NCI-H1417 treated with DMSO at 0.1 percent for 48 hours (cell line): ENCODE measurements at regions not wholly inside any gene's neighbourhood (a gene's known extent, or its start where the extent isn't known, plus 50 kb on each side); places are given as distances from the start of the nearest gene placed in this dataset.

Experiments used
- DNase-seq: peaks from one replicate; lab custom pipeline; 2025; lab: John Stamatoyannopoulos, UW

DNA sequence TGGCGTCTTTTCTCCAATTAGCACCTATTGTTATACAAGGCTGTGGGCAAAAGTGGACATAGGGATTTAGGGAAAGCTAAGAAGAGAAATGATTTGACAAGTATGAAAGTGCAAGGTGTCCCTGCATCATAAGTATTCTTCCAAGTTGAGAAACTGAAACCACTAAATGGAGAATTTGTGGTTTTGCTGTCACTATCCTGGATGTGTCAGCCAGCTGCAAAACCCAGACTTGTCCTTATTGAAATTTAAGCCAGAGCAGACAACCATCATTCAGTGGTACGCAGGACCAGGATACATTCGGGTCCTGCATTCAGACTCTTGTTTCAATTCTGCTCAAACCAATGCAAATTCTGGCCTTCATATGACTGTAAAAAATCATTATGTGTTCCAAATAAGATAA is 384.8 kb upstream of the TGFBR2 start:
- no peak for DNase-seq

DNA sequence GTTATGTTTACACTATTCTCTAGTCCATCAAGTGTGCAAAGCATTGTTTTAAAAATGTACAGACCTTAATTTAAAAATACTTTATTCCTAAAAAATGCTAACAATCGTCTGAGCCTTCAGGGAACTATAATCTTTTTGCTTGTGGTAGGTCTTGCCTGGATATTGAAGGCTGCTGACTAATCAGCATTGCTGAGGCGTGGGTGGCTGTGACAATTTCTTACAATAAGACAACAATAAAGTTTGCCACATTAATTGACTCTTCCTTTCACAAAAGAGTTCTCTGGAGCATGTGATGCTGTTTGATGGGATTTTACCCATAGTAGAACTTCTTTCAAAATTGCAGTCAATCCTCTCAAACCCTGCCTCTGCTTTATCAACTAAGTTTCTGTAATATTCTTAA is 384.0 kb upstream of the TGFBR2 start:
- DNase-seq: no peak

DNA sequence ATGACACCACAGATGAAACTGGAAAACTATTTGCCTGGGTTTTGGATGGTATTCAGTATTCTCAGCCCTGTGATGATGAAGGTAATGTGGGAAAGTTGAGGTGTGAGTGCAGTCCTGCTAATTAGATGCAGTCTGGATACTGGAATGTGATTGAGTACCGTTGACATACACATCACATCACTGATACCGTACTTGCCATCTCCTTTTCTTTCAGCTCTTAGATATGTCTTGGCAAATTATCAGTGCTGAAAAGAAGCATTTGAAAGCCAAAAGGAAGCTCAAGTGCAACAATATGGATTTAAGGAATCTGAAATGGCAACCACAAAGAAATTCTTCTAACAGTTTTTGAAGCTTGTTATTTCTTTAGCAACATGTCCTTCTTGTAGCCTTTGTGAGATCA is 381.4 kb upstream of the TGFBR2 start:
- no peak for DNase-seq

DNA sequence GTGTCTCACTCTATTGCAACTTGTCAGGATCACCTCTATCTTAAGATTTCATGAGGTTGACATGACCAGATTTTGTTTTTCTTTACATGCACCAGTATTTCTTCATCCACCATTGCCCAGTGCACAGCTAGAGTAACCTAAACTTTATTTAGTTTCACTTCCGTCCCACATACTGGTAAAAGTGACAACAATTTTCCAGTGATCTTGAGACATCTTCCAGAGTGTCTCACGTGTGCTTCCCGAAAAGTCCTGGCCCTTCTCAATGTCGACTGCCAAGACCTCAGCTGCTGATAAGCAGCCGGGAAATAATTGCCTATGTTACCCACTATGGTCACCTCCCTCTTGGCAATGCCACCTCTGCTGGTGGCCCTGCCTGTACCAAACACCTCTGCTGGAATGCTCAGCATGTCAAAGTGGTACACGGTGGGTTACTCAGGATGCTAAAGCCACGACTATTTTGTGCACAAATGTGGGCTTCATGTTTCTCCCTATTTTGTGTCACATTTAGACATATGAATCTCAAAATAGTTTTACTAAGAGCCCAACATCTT is 379.7 kb upstream of the TGFBR2 start:
- no peak for DNase-seq

DNA sequence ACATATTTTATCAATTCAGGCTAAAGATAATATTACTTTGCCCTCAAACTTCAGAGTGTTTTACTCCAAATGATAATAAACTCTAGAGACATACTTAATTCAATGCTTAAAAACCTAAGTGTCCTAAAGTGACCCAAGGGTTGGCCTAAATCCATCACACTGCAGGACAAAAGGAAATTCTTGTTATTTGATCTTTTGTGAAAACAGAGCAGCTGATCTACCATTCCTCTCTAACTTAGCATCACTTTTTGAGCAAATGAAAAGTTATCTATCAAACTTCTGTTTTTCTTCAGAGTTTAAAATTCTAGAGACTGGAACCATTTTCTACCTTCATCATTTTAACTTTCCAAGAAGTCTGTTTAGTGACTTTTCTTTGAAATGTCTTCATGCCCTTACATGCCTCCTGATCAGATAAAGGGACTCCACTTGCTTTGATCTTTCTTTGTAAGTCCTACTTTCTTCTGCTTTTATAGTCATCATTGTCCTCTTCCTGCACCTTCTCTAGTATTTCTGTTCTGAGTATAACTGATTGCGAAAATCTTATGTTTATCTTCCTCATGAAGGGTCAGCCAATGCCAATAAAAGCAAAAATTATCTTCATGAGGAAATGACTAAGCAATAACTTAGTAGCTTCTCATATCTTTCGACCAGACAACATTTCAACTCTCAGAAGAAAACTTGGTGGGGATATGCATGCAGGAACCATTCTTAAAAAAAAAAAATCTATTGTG is 378.7 kb upstream of the TGFBR2 start:
- DNase-seq: no peak

DNA sequence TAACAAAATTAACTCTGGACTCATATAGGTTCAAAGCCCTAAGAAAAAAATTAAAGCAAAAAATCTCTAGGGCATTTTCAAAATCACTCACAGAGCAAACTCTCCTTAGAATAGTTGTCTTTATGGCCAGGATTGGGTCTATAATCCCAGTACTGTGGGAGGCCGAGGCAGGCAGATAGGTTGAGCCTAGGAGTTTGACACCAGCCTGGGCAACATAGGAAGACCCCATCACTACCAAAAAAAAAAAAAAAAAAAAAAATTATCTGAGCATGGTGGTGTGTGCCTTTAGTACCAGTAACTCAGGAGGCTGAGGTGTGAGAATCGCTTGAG is 378.1 kb upstream of the TGFBR2 start:
- no peak for DNase-seq

GRCh38 chr3:30231277-30232141 is 374.9 kb upstream of the TGFBR2 start:
- no peak for DNase-seq

DNA sequence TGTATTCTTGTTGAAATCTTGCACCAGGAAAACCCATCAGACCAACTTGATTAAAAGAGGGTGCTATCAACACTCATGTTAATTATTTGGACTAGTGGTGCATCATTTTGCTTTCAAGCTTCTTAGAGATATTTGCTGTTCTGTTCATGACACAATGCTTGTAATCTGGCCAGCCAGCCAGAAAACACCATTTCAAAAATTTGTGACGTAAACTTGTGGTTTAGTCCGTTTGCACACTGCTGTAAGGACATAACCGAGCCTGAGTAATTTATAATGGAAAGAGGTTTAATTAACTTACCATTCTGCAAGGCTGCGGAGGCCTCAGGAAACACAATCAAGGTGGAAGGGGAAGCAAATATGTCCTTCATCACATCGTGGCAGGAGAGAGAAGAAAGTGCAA is 374.3 kb upstream of the TGFBR2 start:
- DNase-seq: no peak

GRCh38 chr3:30233913-30234646 is 372.3 kb upstream of the TGFBR2 start:
- DNase-seq: no peak

GRCh38 chr3:30236011-30236410 is 370.4 kb upstream of the TGFBR2 start:
- DNase-seq: no peak

DNA sequence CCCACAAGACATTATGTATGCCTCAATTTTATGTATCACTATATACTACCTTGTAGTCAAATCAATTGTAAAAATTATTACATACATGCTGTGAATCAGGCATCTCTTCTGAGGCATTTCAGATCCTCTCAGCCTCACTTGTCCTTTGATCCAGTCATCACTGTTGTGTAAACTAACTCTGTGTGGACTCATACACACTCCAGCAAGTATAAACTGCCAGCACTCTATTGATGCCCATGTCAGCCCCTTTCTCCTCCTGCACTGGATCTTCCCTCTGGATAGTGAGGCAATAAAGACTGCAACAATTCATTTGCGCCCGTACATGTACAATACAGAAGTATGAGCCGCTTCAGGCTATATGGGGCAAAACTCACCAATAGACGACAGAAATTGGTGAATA is 364.7 kb upstream of the TGFBR2 start:
- DNase-seq: no peak

DNA sequence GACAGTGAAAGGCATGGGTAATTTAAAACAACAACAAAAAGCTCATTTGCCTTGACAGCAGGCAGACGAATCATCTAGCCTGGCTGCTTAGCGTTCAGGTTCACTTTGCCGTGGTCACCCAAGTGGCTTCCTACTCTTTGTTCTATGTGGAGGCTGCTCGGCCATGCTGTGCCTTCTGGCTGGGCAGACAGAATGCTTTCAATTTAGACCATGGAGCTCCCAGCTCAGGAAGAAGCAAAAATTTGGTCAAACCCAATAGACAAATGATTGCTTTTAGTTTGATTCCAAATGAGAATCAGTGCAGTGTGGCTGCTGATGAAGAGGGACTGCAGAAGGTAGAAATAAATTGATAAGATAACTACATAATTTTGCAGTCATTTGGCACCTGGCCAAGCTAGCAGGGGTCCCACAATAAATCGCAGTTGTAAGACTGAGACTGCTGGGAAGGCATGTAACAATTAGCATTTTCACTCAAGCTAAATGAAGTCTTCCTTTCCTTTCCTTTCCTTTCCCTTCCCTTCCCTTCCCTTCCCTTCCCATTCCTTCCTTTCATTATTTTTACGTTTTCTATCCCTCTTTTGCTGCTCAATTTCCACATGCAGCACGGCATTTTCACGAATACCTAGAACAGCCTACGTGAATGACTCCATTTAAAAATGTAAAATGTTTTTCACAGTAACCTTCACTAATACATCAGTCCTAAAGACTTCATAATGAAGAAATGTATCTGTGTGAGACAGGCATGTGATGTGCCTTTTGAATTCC is 360.4 kb upstream of the TGFBR2 start:
- DNase-seq: no peak

DNA sequence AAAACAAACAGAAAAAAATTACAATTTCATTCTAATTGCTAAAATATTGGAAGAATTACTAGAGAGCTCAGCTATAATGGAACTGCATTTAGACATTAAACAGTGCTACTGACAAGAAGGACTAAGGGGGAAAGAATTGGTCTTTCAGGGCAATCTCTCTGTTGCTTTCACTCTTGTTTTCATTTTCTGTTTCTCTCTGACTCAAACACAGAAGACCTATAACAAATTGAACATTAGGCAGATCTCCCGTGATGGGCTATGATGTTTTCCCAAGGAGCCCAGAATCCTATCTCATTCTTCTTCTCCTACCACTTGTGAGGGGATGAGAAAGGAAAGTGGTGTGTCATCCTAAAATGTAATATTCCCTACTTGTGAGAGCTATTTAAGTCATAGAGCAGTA is 358.0 kb upstream of the TGFBR2 start:
- no peak for DNase-seq

GRCh38 chr3:30252474-30252873 is 353.9 kb upstream of the TGFBR2 start:
- DNase-seq: no peak

- DNase-seq: no peak
Observed at GRCh38 chr3:30253832-30254231, 352.6 kb upstream of the TGFBR2 start.

DNA sequence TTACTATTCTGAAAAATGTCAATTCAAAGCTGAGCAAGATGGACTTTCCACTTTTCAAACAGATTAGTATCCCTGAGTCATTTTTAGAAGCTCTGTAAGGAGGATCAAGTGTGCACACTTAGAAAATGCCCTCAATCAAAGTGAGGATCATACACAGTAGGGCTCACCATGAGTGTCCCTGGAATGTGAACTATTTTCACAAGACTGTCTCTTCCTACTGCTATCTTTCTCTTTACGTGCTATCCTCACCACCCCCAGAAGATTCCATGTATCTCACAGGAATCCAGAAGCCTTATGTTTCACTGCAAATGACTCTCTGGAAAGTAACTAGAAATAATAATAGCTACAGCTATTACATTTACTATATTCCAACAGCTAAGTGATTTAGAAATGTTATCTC is 349.9 kb upstream of the TGFBR2 start:
- DNase-seq: no peak

- DNase-seq: peak; percentile 77
Observed at GRCh38 chr3:30258426-30259392, 347.7 kb upstream of the TGFBR2 start.

DNA sequence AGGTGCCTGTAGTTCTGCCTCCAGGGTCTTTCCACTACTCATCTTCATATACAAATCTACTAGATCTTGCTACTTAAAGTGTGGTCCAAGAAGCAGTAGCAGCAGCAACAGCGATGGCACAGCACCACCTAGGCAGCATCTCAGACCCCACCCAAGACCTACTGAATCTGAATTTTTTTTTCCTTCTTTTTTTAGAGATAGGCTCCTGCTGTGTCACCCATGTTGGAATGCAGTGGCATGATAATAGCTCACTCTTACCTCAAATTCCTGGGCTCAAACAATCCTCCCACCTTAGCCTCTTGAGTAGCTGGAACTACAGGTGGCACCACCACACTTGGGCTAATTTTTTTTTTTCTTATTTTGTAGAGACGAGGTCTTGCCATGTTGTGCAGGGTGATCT is 346.7 kb upstream of the TGFBR2 start:
- DNase-seq: no peak

DNA sequence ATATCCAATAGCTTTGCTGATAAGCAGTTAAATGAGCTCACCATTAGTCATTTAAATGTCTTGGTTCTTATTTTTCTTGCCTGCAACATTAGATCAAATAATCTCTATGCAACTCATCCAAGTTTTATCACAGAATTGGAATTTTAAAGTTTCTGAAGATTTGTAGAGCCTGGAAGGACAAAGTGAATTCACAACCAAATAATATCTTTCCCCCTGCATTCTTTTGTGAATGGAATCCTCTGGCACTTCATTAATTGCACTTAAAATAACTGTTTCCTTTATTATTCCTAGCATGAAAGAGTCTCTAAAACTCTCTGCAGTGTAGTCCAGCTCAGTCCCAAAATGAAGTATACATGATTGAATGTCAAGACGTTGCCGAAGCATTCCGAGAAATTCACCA is 345.6 kb upstream of the TGFBR2 start:
- DNase-seq: no peak

DNA sequence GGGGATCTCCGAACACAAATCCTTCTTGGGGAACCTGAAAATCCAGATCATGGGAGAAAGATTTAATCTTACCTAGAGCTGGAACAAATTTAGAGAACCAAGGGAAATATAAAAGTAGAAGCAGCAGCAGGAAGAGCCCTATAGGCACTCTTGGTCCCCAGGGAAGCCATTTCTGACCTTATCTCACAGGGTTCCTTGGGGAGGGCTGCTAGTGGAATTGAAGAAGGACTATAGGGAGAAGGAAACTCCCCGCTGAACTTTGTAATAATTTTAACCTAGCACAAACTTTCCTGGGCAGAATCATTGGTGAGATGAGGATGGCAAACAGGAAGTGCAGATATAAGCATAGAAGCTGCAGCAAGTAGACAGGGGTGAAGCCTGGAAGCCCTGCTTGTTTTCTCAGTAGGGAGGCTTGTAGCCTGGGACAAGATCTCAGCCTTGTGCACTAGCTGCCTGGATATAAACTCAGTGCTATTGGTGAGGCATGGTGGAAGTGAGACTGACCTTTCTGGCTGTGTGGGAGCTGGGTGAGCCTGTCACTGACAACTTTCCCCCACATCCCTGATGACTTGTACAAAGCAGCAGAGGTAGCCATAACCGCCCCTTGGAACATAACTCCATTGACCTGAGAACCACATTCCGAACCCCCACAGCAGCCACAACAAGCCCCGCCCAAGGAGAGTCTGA is 343.0 kb upstream of the TGFBR2 start:
- no peak for DNase-seq
